ENCODE measurements at regions not wholly inside any gene's neighbourhood (a gene's known extent, or its start where the extent isn't known, plus 50 kb on each side); places are given as distances from the start of the nearest gene placed in this dataset.
A peak's percentile ranks its signal among the peaks of the same experiment; 100 is the strongest.

GRCh38 chr12:93178154-93178878 lies 199.4 kb upstream of the NUDT4 start:
- peak overlapping the region in 1 of 2 donors; percentile 79 for H3K27ac ChIP-seq
- H3K4me1 ChIP-seq: peaks cover 4 to 20% of the 10 kb centered on the region in 2 donors

DNA sequence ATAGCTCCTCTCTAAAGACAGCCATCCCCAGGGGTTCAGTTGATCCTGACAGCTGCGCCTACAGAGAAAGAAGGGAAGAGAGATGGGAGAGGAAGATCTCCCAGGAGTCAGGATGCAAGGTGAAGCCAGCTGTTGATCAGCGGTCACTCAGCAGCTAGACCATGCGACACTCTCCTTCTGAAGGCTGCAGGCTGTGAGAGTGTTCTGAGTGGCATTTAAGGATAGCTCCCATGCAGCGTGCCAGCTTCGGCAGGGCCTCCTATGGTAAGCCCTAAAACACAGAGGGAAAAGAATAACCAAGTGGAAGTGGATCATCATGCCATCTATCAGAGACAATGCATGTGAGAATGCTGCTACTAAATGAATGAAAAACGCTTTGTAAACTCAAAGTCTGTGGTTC lies 197.9 kb upstream of the NUDT4 start:
- DNase-seq (ENCODE audit: low spot score in 2 of 2): no peak
- H3K27ac ChIP-seq: no peak overlapping the region
- intact Hi-C loops (cut with DNase I): no loop called here

More at GRCh38 chr12:93178154-93178878, 199.4 kb upstream of the NUDT4 start:
- Histone ChIP-seq H3K4me3 (no peak overlapping the region), H3K36me3 (no peaks in the 10 kb centered on the region), H3K27me3 (no peaks in the 10 kb centered on the region), H3K9me3 (no peaks in the 10 kb centered on the region)
- TF ChIP-seq, protein P1, sequence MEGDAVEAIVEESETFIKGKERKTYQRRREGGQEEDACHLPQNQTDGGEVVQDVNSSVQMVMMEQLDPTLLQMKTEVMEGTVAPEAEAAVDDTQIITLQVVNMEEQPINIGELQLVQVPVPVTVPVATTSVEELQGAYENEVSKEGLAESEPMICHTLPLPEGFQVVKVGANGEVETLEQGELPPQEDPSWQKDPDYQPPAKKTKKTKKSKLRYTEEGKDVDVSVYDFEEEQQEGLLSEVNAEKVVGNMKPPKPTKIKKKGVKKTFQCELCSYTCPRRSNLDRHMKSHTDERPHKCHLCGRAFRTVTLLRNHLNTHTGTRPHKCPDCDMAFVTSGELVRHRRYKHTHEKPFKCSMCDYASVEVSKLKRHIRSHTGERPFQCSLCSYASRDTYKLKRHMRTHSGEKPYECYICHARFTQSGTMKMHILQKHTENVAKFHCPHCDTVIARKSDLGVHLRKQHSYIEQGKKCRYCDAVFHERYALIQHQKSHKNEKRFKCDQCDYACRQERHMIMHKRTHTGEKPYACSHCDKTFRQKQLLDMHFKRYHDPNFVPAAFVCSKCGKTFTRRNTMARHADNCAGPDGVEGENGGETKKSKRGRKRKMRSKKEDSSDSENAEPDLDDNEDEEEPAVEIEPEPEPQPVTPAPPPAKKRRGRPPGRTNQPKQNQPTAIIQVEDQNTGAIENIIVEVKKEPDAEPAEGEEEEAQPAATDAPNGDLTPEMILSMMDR (IDR thresholded peaks at IDR 0.05): no peak
- intact Hi-C loops (cut with DNase I): no loop called here
- no peak for DNase-seq (ENCODE audit: low spot score in 2 of 2)

DNA sequence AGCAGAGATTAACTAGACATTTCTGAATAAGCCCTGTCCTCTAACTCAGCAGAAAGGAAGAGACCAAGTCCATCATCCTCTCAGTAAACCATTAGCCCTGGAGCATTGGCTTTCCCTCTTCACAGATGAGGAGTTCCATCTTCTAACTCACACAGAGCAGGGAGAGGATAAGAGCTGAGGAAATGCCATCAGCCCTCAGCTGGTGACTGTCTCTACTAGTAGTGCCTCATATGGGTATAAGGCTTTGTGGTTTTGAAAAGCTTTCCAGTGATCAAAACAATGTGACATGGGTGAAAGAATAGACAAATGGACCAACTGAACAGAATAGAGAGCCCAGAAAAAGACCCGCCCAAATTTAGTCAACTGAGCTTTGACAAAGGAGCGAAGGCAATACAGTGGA lies 197.2 kb upstream of the NUDT4 start:
- no peak for DNase-seq (ENCODE audit: low spot score in 2 of 2)
- TF ChIP-seq, protein P1 (IDR thresholded peaks at IDR 0.05): no peak
- no peak overlapping the region for H3K27ac ChIP-seq
- no peaks in the 10 kb centered on the region for H3K9me3 ChIP-seq
- no peaks in the 10 kb centered on the region for H3K27me3 ChIP-seq
- intact Hi-C loops (cut with DNase I): no loop called here
- no peaks in the 10 kb centered on the region for H3K36me3 ChIP-seq
- H3K4me3 ChIP-seq: no peak overlapping the region
- peaks cover 6 to 35% of the 10 kb centered on the region in 2 donors for H3K4me1 ChIP-seq

More for the DNA sequence above, 197.9 kb upstream of the NUDT4 start:
- TF ChIP-seq, protein P1 (IDR thresholded peaks at IDR 0.05): no peak
- no peaks in the 10 kb centered on the region for H3K9me3 ChIP-seq
- H3K4me1 ChIP-seq: peaks cover 6 to 31% of the 10 kb centered on the region in 2 donors
- H3K27me3 ChIP-seq: no peaks in the 10 kb centered on the region
- no peaks in the 10 kb centered on the region for H3K36me3 ChIP-seq
- no peak overlapping the region for H3K4me3 ChIP-seq

- H3K27ac ChIP-seq: peak overlapping the region; percentile 7 to 47
- no peaks in the 10 kb centered on the region for H3K9me3 ChIP-seq
- peaks cover 3 to 32% of the 10 kb centered on the region in 2 donors for H3K4me1 ChIP-seq
- H3K27me3 ChIP-seq: no peaks in the 10 kb centered on the region
- no peaks in the 10 kb centered on the region for H3K36me3 ChIP-seq
- intact Hi-C loops (cut with DNase I): no loop called here
- no peak for DNase-seq (ENCODE audit: low spot score in 2 of 2)
- TF ChIP-seq, protein P1 (IDR thresholded peaks at IDR 0.05): no peak
- H3K4me3 ChIP-seq: no peak overlapping the region
Measured at GRCh38 chr12:93181409-93181965, 196.2 kb upstream of the NUDT4 start.

GRCh38 chr12:93183940-93184671 lies 193.6 kb upstream of the NUDT4 start:
- no peaks in the 10 kb centered on the region for H3K27me3 ChIP-seq
- TF ChIP-seq, protein P1 (IDR thresholded peaks at IDR 0.05): no peak
- H3K27ac ChIP-seq: peak overlapping the region; percentile 79
- no peaks in the 10 kb centered on the region for H3K36me3 ChIP-seq
- no peak overlapping the region for H3K4me3 ChIP-seq
- peaks cover 3 to 23% of the 10 kb centered on the region in 2 donors for H3K4me1 ChIP-seq
- no peaks in the 10 kb centered on the region for H3K9me3 ChIP-seq
- DNase-seq (ENCODE audit: low spot score in 2 of 2): peak in 1 of 2 donors; percentile 84
- intact Hi-C loops (cut with DNase I): no loop called here
